ENCODE measurements at regions not wholly inside any gene's neighbourhood (a gene's known extent, or its start where the extent isn't known, plus 50 kb on each side); places are given as distances from the start of the nearest gene placed in this dataset.

- no peak overlapping the region for H3K27ac Mint-ChIP-seq
- no peaks in the 10 kb centered on the region for H3K9me3 Mint-ChIP-seq
- H3K27me3 Mint-ChIP-seq (ENCODE audit: low read depth): no peaks in the 10 kb centered on the region
- H3K4me3 Mint-ChIP-seq: no peak overlapping the region
- TF ChIP-seq, protein P1, sequence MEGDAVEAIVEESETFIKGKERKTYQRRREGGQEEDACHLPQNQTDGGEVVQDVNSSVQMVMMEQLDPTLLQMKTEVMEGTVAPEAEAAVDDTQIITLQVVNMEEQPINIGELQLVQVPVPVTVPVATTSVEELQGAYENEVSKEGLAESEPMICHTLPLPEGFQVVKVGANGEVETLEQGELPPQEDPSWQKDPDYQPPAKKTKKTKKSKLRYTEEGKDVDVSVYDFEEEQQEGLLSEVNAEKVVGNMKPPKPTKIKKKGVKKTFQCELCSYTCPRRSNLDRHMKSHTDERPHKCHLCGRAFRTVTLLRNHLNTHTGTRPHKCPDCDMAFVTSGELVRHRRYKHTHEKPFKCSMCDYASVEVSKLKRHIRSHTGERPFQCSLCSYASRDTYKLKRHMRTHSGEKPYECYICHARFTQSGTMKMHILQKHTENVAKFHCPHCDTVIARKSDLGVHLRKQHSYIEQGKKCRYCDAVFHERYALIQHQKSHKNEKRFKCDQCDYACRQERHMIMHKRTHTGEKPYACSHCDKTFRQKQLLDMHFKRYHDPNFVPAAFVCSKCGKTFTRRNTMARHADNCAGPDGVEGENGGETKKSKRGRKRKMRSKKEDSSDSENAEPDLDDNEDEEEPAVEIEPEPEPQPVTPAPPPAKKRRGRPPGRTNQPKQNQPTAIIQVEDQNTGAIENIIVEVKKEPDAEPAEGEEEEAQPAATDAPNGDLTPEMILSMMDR (IDR thresholded peaks at IDR 0.05; ENCODE audit: unreplicated experiment): no peak
- no peaks in the 10 kb centered on the region for H3K4me1 Mint-ChIP-seq
- no peaks in the 10 kb centered on the region for H3K36me3 Mint-ChIP-seq
- no peak for DNase-seq (ENCODE audit: low spot score in 2 of 2, unreplicated experiment in 2 of 2)
Observed at GRCh38 chr2:225837328-225837727, 437.8 kb downstream of the NYAP2 start.

DNA sequence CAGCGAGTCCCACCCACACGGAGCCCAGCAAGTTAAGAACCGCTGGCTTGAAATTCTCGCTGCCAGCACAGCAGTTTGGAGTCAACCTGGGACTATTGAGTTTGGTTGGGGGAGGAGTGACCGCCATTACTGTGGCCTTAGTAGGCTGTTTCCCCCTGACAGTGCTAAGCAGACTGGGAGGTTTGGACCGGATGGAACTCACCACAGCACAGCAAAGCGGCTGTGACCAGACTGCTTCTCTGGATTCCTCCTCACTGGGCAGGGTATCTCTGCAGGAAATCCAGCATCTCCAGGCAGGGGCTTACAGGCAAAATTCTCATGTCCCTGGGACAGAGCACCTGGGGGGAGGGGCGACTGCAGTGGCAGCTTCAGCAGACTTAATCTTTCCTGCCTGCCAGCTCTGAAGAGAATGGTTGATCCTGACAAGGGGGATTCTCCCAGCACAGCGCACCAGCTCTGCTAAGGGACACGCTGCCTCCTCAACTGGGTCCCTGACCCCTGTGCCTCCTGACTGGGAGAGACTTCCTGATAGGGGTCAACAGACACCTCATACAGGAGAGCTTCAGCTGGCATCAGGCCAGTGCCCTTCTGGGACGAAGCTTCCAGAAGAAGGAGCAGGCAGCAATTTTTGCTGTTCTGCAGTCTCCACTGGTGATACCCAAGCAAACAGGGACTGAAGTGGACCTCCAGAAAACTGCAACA, 425.4 kb downstream of the NYAP2 start:
- H3K4me1 Mint-ChIP-seq: no peaks in the 10 kb centered on the region
- no peak overlapping the region for H3K27ac Mint-ChIP-seq
- H3K9me3 Mint-ChIP-seq: peaks cover 36% of the 10 kb centered on the region
- no peak for DNase-seq (ENCODE audit: low spot score in 2 of 2, unreplicated experiment in 2 of 2)
- TF ChIP-seq, protein P1 (IDR thresholded peaks at IDR 0.05; ENCODE audit: unreplicated experiment): no peak
- no peak overlapping the region for H3K4me3 Mint-ChIP-seq
- peaks cover 1% of the 10 kb centered on the region for H3K27me3 Mint-ChIP-seq (ENCODE audit: low read depth)
- H3K36me3 Mint-ChIP-seq: no peaks in the 10 kb centered on the region

GRCh38 chr2:225821351-225821750, 421.8 kb downstream of the NYAP2 start:
- Mint-ChIP-seq H3K27ac (no peak overlapping the region), H3K4me1 (no peaks in the 10 kb centered on the region), H3K27me3 (ENCODE audit: low read depth) (no peaks in the 10 kb centered on the region), H3K4me3 (no peak overlapping the region), H3K36me3 (no peaks in the 10 kb centered on the region), H3K9me3 (peaks cover 7% of the 10 kb centered on the region)
- DNase-seq (ENCODE audit: low spot score in 2 of 2, unreplicated experiment in 2 of 2): no peak
- TF ChIP-seq, protein P1 (IDR thresholded peaks at IDR 0.05; ENCODE audit: unreplicated experiment): no peak

GRCh38 chr2:225820826-225821225, 421.3 kb downstream of the NYAP2 start:
- H3K9me3 Mint-ChIP-seq: peaks cover 3% of the 10 kb centered on the region
- H3K27ac Mint-ChIP-seq: no peak overlapping the region
- no peaks in the 10 kb centered on the region for H3K4me1 Mint-ChIP-seq
- no peaks in the 10 kb centered on the region for H3K27me3 Mint-ChIP-seq (ENCODE audit: low read depth)
- DNase-seq (ENCODE audit: low spot score in 2 of 2, unreplicated experiment in 2 of 2): no peak
- TF ChIP-seq, protein P1 (IDR thresholded peaks at IDR 0.05; ENCODE audit: unreplicated experiment): no peak
- H3K36me3 Mint-ChIP-seq: no peaks in the 10 kb centered on the region
- H3K4me3 Mint-ChIP-seq: no peak overlapping the region

- Mint-ChIP-seq H3K9me3 (no peaks in the 10 kb centered on the region), H3K4me3 (no peak overlapping the region), H3K27ac (no peak overlapping the region), H3K36me3 (no peaks in the 10 kb centered on the region), H3K4me1 (no peaks in the 10 kb centered on the region), H3K27me3 (ENCODE audit: low read depth) (no peaks in the 10 kb centered on the region)
- TF ChIP-seq, protein P1 (IDR thresholded peaks at IDR 0.05; ENCODE audit: unreplicated experiment): no peak
- DNase-seq (ENCODE audit: low spot score in 2 of 2, unreplicated experiment in 2 of 2): no peak
Observed at GRCh38 chr2:225814554-225814953, 415.0 kb downstream of the NYAP2 start.
